GM23338 (cell line): ENCODE measurements at regions not wholly inside any gene's neighbourhood (a gene's known extent, or its start where the extent isn't known, plus 50 kb on each side); places are given as distances from the start of the nearest gene placed in this dataset.

ENCODE experiments used
- ATAC-seq: fragments of 200-7000 bp; cut with Tn5 transposase; 3 replicates; pipeline ENCODE4 v1.9.1; 2020
- DNase-seq: peaks from one replicate; pipeline ENCODE4 v3.0.0-alpha.2; 2015; ENCODE audit warnings: low spot score
- H2AFZ ChIP-seq: fragments of 200-600 bp; sonication (generic); 2 replicates; pipeline ENCODE4 v1.8.0; 2016; ENCODE audit warnings: antibody characterized with exemption, mild to moderate bottlenecking, moderate library complexity
- H3F3A ChIP-seq: fragments of 200-600 bp; sonication (generic); replicated peaks from 2 replicates; pipeline ENCODE4 v1.8.0; 2017; ENCODE audit warnings: antibody characterized with exemption, mixed run types, low read depth
- H3K27ac ChIP-seq: fragments of 200-600 bp; sonication (generic); 2 replicates; pipeline ENCODE4 v1.6.1; 2016; ENCODE audit warnings: low read depth
- H3K27me3 ChIP-seq: fragments of 200-600 bp; sonication (generic); 2 replicates; pipeline ENCODE4 v1.8.0; 2016; ENCODE audit warnings: mild to moderate bottlenecking, mixed run types, moderate library complexity; ENCODE audit not compliant: insufficient read depth
- H3K36me3 ChIP-seq: fragments of 200-600 bp; sonication (generic); 2 replicates; pipeline ENCODE4 v1.8.0; 2016; ENCODE audit warnings: mild to moderate bottlenecking; ENCODE audit not compliant: insufficient read depth
- H3K4me1 ChIP-seq: fragments of 200-600 bp; sonication (generic); 2 replicates; pipeline ENCODE4 v1.8.0; 2016; ENCODE audit warnings: mild to moderate bottlenecking, moderate library complexity; ENCODE audit not compliant: insufficient read depth
- H3K4me2 ChIP-seq: fragments of 200-600 bp; sonication (generic); 2 replicates; pipeline ENCODE4 v1.7.1; 2017; ENCODE audit warnings: mixed run types
- H3K4me3 ChIP-seq: fragments of 200-600 bp; sonication (generic); 2 replicates; pipeline ENCODE4 v1.6.1; 2016; ENCODE audit warnings: mixed run types
- H3K79me2 ChIP-seq: fragments of 200-600 bp; sonication (generic); replicated peaks from 2 replicates; pipeline ENCODE4 v1.8.0; 2017; ENCODE audit warnings: mild to moderate bottlenecking; ENCODE audit not compliant: insufficient read depth
- H3K9me2 ChIP-seq: fragments of 200-600 bp; sonication (generic); 2 replicates; pipeline ENCODE4 v1.8.0; 2017; ENCODE audit not compliant: insufficient read depth
- H4K20me1 ChIP-seq: fragments of 200-600 bp; sonication (generic); replicated peaks from 2 replicates; pipeline ENCODE4 v1.8.0; 2017; ENCODE audit warnings: mild to moderate bottlenecking; ENCODE audit not compliant: insufficient read depth
- H3K27ac Mint-ChIP-seq: 2 replicates; pipeline ENCODE4 v1.8.0; 2020; ENCODE audit warnings: inconsistent platforms, mild to moderate bottlenecking, moderate library complexity, mixed read lengths
- H3K27me3 Mint-ChIP-seq: 3 replicates; pipeline ENCODE4 v1.8.0; 2022; ENCODE audit warnings: low read depth, mild to moderate bottlenecking, moderate library complexity, mixed read lengths, inconsistent platforms; ENCODE audit not compliant: insufficient read depth, poor library complexity
- H3K36me3 Mint-ChIP-seq: 3 replicates; pipeline ENCODE4 v1.8.0; 2021; ENCODE audit warnings: low read depth, mild to moderate bottlenecking, inconsistent platforms, moderate library complexity, mixed read lengths
- H3K4me1 Mint-ChIP-seq: 3 replicates; pipeline ENCODE4 v1.8.0; 2020; ENCODE audit warnings: mild to moderate bottlenecking, inconsistent platforms, mixed read lengths
- H3K4me3 Mint-ChIP-seq: 3 replicates; pipeline ENCODE4 v1.8.0; 2021; ENCODE audit warnings: moderate library complexity, mild to moderate bottlenecking, inconsistent platforms, mixed read lengths
- H3K9me3 Mint-ChIP-seq: 3 replicates; pipeline ENCODE4 v1.8.0; 2020; ENCODE audit warnings: moderate library complexity, mild to moderate bottlenecking, inconsistent platforms, mixed read lengths
- CREB1 ChIP-seq: fragments of 250-450 bp; sonication (Bioruptor Pico); IDR thresholded peaks from 2 replicates; pipeline ENCODE4 v1.5.0; 2020; ENCODE audit warnings: low read depth, mild to moderate bottlenecking, moderate library complexity
- TF ChIP-seq, protein P1 (sequence below): IDR thresholded peaks from one replicate; pipeline ENCODE4 v1.6.1; 2018; ENCODE audit warnings: antibody characterized with exemption; ENCODE audit not compliant: unreplicated experiment
- TF ChIP-seq, protein P2 (sequence below): fragments of 250-450 bp; sonication (Bioruptor Pico); IDR thresholded peaks from 2 replicates; pipeline ENCODE4 v1.5.0; 2020; ENCODE audit warnings: mild to moderate bottlenecking, moderate library complexity

DNA sequence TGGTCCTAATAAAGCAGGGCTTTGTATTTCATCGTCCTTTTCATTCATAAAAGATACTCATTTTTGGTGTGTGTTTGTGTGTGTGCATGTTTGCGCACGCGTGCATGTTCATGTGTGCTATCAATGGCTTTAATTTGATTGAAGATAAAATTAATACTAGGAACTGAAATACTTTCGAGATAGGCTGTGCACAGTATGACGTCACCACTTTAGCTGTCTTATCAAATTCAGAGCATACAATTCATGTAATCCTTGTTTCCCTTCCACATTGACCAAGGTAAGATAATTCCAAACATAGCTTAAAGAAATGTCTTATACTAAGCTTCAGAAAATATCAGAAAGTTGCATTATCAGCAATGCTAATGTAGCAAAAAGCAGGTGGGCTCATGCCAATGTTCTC is 113.6 kb upstream of the CYYR1 start (continued):
- TF ChIP-seq, protein P1, sequence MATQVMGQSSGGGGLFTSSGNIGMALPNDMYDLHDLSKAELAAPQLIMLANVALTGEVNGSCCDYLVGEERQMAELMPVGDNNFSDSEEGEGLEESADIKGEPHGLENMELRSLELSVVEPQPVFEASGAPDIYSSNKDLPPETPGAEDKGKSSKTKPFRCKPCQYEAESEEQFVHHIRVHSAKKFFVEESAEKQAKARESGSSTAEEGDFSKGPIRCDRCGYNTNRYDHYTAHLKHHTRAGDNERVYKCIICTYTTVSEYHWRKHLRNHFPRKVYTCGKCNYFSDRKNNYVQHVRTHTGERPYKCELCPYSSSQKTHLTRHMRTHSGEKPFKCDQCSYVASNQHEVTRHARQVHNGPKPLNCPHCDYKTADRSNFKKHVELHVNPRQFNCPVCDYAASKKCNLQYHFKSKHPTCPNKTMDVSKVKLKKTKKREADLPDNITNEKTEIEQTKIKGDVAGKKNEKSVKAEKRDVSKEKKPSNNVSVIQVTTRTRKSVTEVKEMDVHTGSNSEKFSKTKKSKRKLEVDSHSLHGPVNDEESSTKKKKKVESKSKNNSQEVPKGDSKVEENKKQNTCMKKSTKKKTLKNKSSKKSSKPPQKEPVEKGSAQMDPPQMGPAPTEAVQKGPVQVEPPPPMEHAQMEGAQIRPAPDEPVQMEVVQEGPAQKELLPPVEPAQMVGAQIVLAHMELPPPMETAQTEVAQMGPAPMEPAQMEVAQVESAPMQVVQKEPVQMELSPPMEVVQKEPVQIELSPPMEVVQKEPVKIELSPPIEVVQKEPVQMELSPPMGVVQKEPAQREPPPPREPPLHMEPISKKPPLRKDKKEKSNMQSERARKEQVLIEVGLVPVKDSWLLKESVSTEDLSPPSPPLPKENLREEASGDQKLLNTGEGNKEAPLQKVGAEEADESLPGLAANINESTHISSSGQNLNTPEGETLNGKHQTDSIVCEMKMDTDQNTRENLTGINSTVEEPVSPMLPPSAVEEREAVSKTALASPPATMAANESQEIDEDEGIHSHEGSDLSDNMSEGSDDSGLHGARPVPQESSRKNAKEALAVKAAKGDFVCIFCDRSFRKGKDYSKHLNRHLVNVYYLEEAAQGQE, result no peak
- TF ChIP-seq, protein P2, sequence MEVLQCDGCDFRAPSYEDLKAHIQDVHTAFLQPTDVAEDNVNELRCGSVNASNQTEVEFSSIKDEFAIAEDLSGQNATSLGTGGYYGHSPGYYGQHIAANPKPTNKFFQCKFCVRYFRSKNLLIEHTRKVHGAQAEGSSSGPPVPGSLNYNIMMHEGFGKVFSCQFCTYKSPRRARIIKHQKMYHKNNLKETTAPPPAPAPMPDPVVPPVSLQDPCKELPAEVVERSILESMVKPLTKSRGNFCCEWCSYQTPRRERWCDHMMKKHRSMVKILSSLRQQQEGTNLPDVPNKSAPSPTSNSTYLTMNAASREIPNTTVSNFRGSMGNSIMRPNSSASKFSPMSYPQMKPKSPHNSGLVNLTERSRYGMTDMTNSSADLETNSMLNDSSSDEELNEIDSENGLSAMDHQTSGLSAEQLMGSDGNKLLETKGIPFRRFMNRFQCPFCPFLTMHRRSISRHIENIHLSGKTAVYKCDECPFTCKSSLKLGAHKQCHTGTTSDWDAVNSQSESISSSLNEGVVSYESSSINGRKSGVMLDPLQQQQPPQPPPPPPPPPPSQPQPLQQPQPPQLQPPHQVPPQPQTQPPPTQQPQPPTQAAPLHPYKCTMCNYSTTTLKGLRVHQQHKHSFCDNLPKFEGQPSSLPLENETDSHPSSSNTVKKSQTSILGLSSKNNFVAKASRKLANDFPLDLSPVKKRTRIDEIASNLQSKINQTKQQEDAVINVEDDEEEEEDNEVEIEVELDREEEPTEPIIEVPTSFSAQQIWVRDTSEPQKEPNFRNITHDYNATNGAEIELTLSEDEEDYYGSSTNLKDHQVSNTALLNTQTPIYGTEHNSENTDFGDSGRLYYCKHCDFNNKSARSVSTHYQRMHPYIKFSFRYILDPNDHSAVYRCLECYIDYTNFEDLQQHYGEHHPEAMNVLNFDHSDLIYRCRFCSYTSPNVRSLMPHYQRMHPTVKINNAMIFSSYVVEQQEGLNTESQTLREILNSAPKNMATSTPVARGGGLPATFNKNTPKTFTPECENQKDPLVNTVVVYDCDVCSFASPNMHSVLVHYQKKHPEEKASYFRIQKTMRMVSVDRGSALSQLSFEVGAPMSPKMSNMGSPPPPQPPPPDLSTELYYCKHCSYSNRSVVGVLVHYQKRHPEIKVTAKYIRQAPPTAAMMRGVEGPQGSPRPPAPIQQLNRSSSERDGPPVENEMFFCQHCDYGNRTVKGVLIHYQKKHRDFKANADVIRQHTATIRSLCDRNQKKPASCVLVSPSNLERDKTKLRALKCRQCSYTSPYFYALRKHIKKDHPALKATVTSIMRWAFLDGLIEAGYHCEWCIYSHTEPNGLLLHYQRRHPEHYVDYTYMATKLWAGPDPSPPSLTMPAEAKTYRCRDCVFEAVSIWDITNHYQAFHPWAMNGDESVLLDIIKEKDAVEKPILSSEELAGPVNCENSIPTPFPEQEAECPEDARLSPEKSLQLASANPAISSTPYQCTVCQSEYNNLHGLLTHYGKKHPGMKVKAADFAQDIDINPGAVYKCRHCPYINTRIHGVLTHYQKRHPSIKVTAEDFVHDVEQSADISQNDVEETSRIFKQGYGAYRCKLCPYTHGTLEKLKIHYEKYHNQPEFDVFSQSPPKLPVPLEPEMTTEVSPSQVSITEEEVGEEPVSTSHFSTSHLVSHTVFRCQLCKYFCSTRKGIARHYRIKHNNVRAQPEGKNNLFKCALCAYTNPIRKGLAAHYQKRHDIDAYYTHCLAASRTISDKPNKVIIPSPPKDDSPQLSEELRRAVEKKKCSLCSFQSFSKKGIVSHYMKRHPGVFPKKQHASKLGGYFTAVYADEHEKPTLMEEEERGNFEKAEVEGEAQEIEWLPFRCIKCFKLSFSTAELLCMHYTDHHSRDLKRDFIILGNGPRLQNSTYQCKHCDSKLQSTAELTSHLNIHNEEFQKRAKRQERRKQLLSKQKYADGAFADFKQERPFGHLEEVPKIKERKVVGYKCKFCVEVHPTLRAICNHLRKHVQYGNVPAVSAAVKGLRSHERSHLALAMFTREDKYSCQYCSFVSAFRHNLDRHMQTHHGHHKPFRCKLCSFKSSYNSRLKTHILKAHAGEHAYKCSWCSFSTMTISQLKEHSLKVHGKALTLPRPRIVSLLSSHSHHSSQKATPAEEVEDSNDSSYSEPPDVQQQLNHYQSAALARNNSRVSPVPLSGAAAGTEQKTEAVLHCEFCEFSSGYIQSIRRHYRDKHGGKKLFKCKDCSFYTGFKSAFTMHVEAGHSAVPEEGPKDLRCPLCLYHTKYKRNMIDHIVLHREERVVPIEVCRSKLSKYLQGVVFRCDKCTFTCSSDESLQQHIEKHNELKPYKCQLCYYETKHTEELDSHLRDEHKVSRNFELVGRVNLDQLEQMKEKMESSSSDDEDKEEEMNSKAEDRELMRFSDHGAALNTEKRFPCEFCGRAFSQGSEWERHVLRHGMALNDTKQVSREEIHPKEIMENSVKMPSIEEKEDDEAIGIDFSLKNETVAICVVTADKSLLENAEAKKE (CRISPR knock-in tag), result no peak

DNA sequence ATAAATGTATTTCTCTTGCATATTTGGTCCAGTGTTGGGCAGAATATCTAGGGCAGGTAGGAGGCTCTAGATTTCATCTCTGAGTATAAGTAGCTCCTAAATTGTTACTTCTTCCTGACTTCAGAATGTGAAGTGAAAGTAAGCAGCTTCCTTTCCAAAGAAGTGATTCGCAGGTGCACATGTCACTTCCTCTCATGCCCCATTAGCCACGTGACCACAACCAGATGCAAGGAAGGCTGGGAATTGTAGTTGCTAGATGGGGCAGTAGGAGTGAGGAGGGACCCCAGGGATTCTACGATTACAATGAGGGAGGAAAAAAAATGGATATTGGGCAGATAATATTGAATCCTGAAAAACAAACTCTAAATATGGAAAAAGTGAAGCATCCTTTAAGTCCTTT is 113.2 kb upstream of the CYYR1 start:
- H3K4me3 Mint-ChIP-seq, result no peak overlapping the region
- H3K4me2 ChIP-seq, result 0 out of 2 replicates have a peak overlapping the region, but pooled peaks have one; percentile 1
- H3K9me3 Mint-ChIP-seq, result peaks cover 5% of the 10 kb centered on the region; the same call in 2 of the 3 replicates

More for the DNA sequence above, 113.2 kb upstream of the CYYR1 start:
- Mint-ChIP-seq H3K36me3 (no peaks in the 10 kb centered on the region), H3K27me3 (no peaks in the 10 kb centered on the region), H3K27ac (no peak overlapping the region), H3K4me1 (no peaks in the 10 kb centered on the region)
- no peaks in the 10 kb centered on the region for H3K36me3 ChIP-seq
- H3K4me1 ChIP-seq, result no peaks in the 10 kb centered on the region
- no peak overlapping the region for H3K27ac ChIP-seq
- no peak overlapping the region for H3K4me3 ChIP-seq
- DNase-seq (peak; percentile 80), ATAC-seq (peak; percentile 75)
- no peaks in the 10 kb centered on the region for H3K79me2 ChIP-seq
- H3K27me3 ChIP-seq, result no peaks in the 10 kb centered on the region
- H3F3A ChIP-seq, result no peaks in the 10 kb centered on the region
- H3K9me2 ChIP-seq, result no peaks in the 10 kb centered on the region
- peak; percentile 70 for TF ChIP-seq CREB1 (CRISPR knock-in tag)
- TF ChIP-seq, protein P1, result no peak
- peak overlapping the region; percentile 0; the same call in 1 of the 2 replicates for H2AFZ ChIP-seq
- no peaks in the 10 kb centered on the region for H4K20me1 ChIP-seq
